ENCODE measurements at regions not wholly inside any gene's neighbourhood (a gene's known extent, or its start where the extent isn't known, plus 50 kb on each side); places are given as distances from the start of the nearest gene placed in this dataset.

GRCh38 chr10:84783386-84783785 lies 455.0 kb downstream of the CCSER2 start:
- TF ChIP-seq CTCF (IDR thresholded peaks at IDR 0.05), result peak in 6 of 7 experiments; percentile 40 to 69 (median 58)
- no peak for TF ChIP-seq POLR2A (IDR thresholded peaks at IDR 0.05)
